ENCODE measurements at regions not wholly inside any gene's neighbourhood (a gene's known extent, or its start where the extent isn't known, plus 50 kb on each side); places are given as distances from the start of the nearest gene placed in this dataset.

GRCh38 chr4:11904117-11904535 is 475.4 kb upstream of the HS3ST1 start:
- Mint-ChIP-seq H3K27me3 (peaks cover 0 to 6% (median 4%) of the 10 kb centered on the region in 5 donors), H3K36me3 (no peaks in the 10 kb centered on the region), H3K27ac (no peak overlapping the region), H3K4me1 (no peaks in the 10 kb centered on the region), H3K9me3 (peaks cover 0 to 13% (median under 1%) of the 10 kb centered on the region in 11 donors), H3K4me3 (no peak overlapping the region)
- POLR2A ChIA-PET, result no interaction called here
- intact Hi-C loops (cut with micrococcal nuclease), result no loop called here
- no peak for DNase-seq
- H3K36me3 ChIP-seq (ENCODE audit: control insufficient read depth in 2 of 3, insufficient read depth in 3 of 3, low read length in 3 of 3), result no peaks in the 10 kb centered on the region
- no peak for ATAC-seq
- no peaks in the 10 kb centered on the region for H3K4me1 ChIP-seq (ENCODE audit: control insufficient read depth in 2 of 2, insufficient read depth in 2 of 2, low read length in 2 of 2)
- H3K4me3 ChIP-seq (ENCODE audit: low read length), result no peak overlapping the region
- H3K9me3 ChIP-seq (ENCODE audit: control insufficient read depth in 2 of 3, low read length in 3 of 3), result no peaks in the 10 kb centered on the region
- H3K27me3 ChIP-seq (ENCODE audit: control insufficient read depth in 2 of 2, insufficient read depth in 2 of 2, low read length in 2 of 2), result no peaks in the 10 kb centered on the region
- CTCF ChIA-PET, result no interaction called here
- H3K27ac ChIP-seq (ENCODE audit: low read depth, low read length), result no peak overlapping the region

- Histone ChIP-seq H3K9me3 (ENCODE audit: control insufficient read depth in 2 of 3, low read length in 3 of 3) (peaks cover 0 to 4% (median 0%) of the 10 kb centered on the region in 3 experiments), H3K36me3 (ENCODE audit: control insufficient read depth in 2 of 3, insufficient read depth in 3 of 3, low read length in 3 of 3) (no peaks in the 10 kb centered on the region), H3K27me3 (ENCODE audit: control insufficient read depth in 2 of 2, insufficient read depth in 2 of 2, low read length in 2 of 2) (no peaks in the 10 kb centered on the region), H3K4me1 (ENCODE audit: control insufficient read depth in 2 of 2, insufficient read depth in 2 of 2, low read length in 2 of 2) (no peaks in the 10 kb centered on the region), H3K4me3 (ENCODE audit: low read length) (no peak overlapping the region), H3K27ac (ENCODE audit: low read depth, low read length) (no peak overlapping the region)
- intact Hi-C loops (cut with micrococcal nuclease), result no loop called here
- peaks cover 0 to 5% (median 0%) of the 10 kb centered on the region in 5 donors for H3K36me3 Mint-ChIP-seq
- H3K4me3 Mint-ChIP-seq, result no peak overlapping the region
- POLR2A ChIA-PET, result no interaction called here
- H3K9me3 Mint-ChIP-seq, result peaks cover 0 to 23% (median 5%) of the 10 kb centered on the region in 11 donors
- no peak for DNase-seq
- no peaks in the 10 kb centered on the region for H3K4me1 Mint-ChIP-seq
- CTCF ChIA-PET, result no interaction called here
- peaks cover 0 to 6% (median 0%) of the 10 kb centered on the region in 5 donors for H3K27me3 Mint-ChIP-seq
- ATAC-seq, result no peak
- H3K27ac Mint-ChIP-seq, result no peak overlapping the region
These were observed 472.4 kb upstream of the HS3ST1 start for GRCh38 chr4:11901089-11901488.

- H3K27ac Mint-ChIP-seq, result no peak overlapping the region
- Histone ChIP-seq H3K9me3 (ENCODE audit: control insufficient read depth in 2 of 3, low read length in 3 of 3) (peaks cover 0 to 4% (median 0%) of the 10 kb centered on the region in 3 experiments), H3K27me3 (ENCODE audit: control insufficient read depth in 2 of 2, insufficient read depth in 2 of 2, low read length in 2 of 2) (no peaks in the 10 kb centered on the region), H3K27ac (ENCODE audit: low read depth, low read length) (no peak overlapping the region), H3K36me3 (ENCODE audit: control insufficient read depth in 2 of 3, insufficient read depth in 3 of 3, low read length in 3 of 3) (no peaks in the 10 kb centered on the region), H3K4me3 (ENCODE audit: low read length) (no peak overlapping the region), H3K4me1 (ENCODE audit: control insufficient read depth in 2 of 2, insufficient read depth in 2 of 2, low read length in 2 of 2) (no peaks in the 10 kb centered on the region)
- no peak for ATAC-seq
- H3K36me3 Mint-ChIP-seq, result peaks cover 0 to 5% (median 0%) of the 10 kb centered on the region in 5 donors
- peaks cover 0 to 6% (median 0%) of the 10 kb centered on the region in 5 donors for H3K27me3 Mint-ChIP-seq
- no peak overlapping the region for H3K4me3 Mint-ChIP-seq
- DNase-seq, result no peak
- H3K4me1 Mint-ChIP-seq, result no peaks in the 10 kb centered on the region
- intact Hi-C loops (cut with micrococcal nuclease), result no loop called here
- H3K9me3 Mint-ChIP-seq, result peaks cover 0 to 23% (median 5%) of the 10 kb centered on the region in 11 donors
- POLR2A ChIA-PET, result no interaction called here
- CTCF ChIA-PET, result no interaction called here
These were observed 471.7 kb upstream of the HS3ST1 start for GRCh38 chr4:11900359-11900758.

GRCh38 chr4:11898796-11899195 is 470.1 kb upstream of the HS3ST1 start:
- peaks cover 0 to 23% (median 5%) of the 10 kb centered on the region in 11 donors for H3K9me3 Mint-ChIP-seq
- H3K4me1 Mint-ChIP-seq, result no peaks in the 10 kb centered on the region
- peaks cover 0 to 5% (median 0%) of the 10 kb centered on the region in 5 donors for H3K36me3 Mint-ChIP-seq
- no peaks in the 10 kb centered on the region for H3K27me3 ChIP-seq (ENCODE audit: control insufficient read depth in 2 of 2, insufficient read depth in 2 of 2, low read length in 2 of 2)
- peaks cover 0 to 6% (median 0%) of the 10 kb centered on the region in 5 donors for H3K27me3 Mint-ChIP-seq
- H3K4me3 Mint-ChIP-seq, result no peak overlapping the region
- DNase-seq (no peak), ATAC-seq (no peak)
- peaks cover 0 to 4% (median 0%) of the 10 kb centered on the region in 3 experiments for H3K9me3 ChIP-seq (ENCODE audit: control insufficient read depth in 2 of 3, low read length in 3 of 3)
- H3K36me3 ChIP-seq (ENCODE audit: control insufficient read depth in 2 of 3, insufficient read depth in 3 of 3, low read length in 3 of 3), result no peaks in the 10 kb centered on the region
- no peak overlapping the region for H3K27ac Mint-ChIP-seq
- no peaks in the 10 kb centered on the region for H3K4me1 ChIP-seq (ENCODE audit: control insufficient read depth in 2 of 2, insufficient read depth in 2 of 2, low read length in 2 of 2)
- ChIA-PET CTCF (no interaction called here), POLR2A (no interaction called here)
- no peak overlapping the region for H3K4me3 ChIP-seq (ENCODE audit: low read length)
- intact Hi-C loops (cut with micrococcal nuclease), result no loop called here
- no peak overlapping the region for H3K27ac ChIP-seq (ENCODE audit: low read depth, low read length)

GRCh38 chr4:11895766-11896165 is 467.1 kb upstream of the HS3ST1 start:
- Histone ChIP-seq H3K4me3 (ENCODE audit: low read length) (no peak overlapping the region), H3K27ac (ENCODE audit: low read depth, low read length) (no peak overlapping the region), H3K27me3 (ENCODE audit: control insufficient read depth in 2 of 2, insufficient read depth in 2 of 2, low read length in 2 of 2) (no peaks in the 10 kb centered on the region), H3K4me1 (ENCODE audit: control insufficient read depth in 2 of 2, insufficient read depth in 2 of 2, low read length in 2 of 2) (no peaks in the 10 kb centered on the region), H3K36me3 (ENCODE audit: control insufficient read depth in 2 of 3, insufficient read depth in 3 of 3, low read length in 3 of 3) (no peaks in the 10 kb centered on the region), H3K9me3 (ENCODE audit: control insufficient read depth in 2 of 3, low read length in 3 of 3) (peaks cover 0 to 4% (median 0%) of the 10 kb centered on the region in 3 experiments)
- no peak for DNase-seq
- Mint-ChIP-seq H3K36me3 (peaks cover 0 to 5% (median 0%) of the 10 kb centered on the region in 5 donors), H3K27ac (no peak overlapping the region), H3K27me3 (no peaks in the 10 kb centered on the region), H3K4me3 (no peak overlapping the region), H3K4me1 (no peaks in the 10 kb centered on the region), H3K9me3 (peaks cover 0 to 21% (median 5%) of the 10 kb centered on the region in 11 donors)
- CTCF ChIA-PET, result no interaction called here
- intact Hi-C loops (cut with micrococcal nuclease), result no loop called here
- POLR2A ChIA-PET, result no interaction called here
- ATAC-seq, result no peak

GRCh38 chr4:11894977-11895376 is 466.3 kb upstream of the HS3ST1 start:
- no peaks in the 10 kb centered on the region for H3K4me1 ChIP-seq (ENCODE audit: control insufficient read depth in 2 of 2, insufficient read depth in 2 of 2, low read length in 2 of 2)
- Mint-ChIP-seq H3K36me3 (peaks cover 0 to 5% (median 0%) of the 10 kb centered on the region in 5 donors), H3K4me1 (no peaks in the 10 kb centered on the region), H3K27ac (no peak overlapping the region), H3K4me3 (no peak overlapping the region), H3K27me3 (no peaks in the 10 kb centered on the region), H3K9me3 (peaks cover 0 to 23% (median 5%) of the 10 kb centered on the region in 11 donors)
- no peak overlapping the region for H3K27ac ChIP-seq (ENCODE audit: low read depth, low read length)
- peaks cover 0 to 4% (median 0%) of the 10 kb centered on the region in 3 experiments for H3K9me3 ChIP-seq (ENCODE audit: control insufficient read depth in 2 of 3, low read length in 3 of 3)
- intact Hi-C loops (cut with micrococcal nuclease), result no loop called here
- DNase-seq (no peak), ATAC-seq (no peak)
- CTCF ChIA-PET, result no interaction called here
- no peaks in the 10 kb centered on the region for H3K36me3 ChIP-seq (ENCODE audit: control insufficient read depth in 2 of 3, insufficient read depth in 3 of 3, low read length in 3 of 3)
- H3K4me3 ChIP-seq (ENCODE audit: low read length), result no peak overlapping the region
- H3K27me3 ChIP-seq (ENCODE audit: control insufficient read depth in 2 of 2, insufficient read depth in 2 of 2, low read length in 2 of 2), result no peaks in the 10 kb centered on the region
- POLR2A ChIA-PET, result no interaction called here

- Mint-ChIP-seq H3K9me3 (peaks cover 0 to 24% (median 5%) of the 10 kb centered on the region in 11 donors), H3K27me3 (no peaks in the 10 kb centered on the region), H3K4me1 (no peaks in the 10 kb centered on the region), H3K4me3 (no peak overlapping the region), H3K36me3 (peaks cover 0 to 5% (median 0%) of the 10 kb centered on the region in 5 donors), H3K27ac (no peak overlapping the region)
- Histone ChIP-seq H3K4me3 (ENCODE audit: low read length) (no peak overlapping the region), H3K36me3 (ENCODE audit: control insufficient read depth in 2 of 3, insufficient read depth in 3 of 3, low read length in 3 of 3) (no peaks in the 10 kb centered on the region), H3K4me1 (ENCODE audit: control insufficient read depth in 2 of 2, insufficient read depth in 2 of 2, low read length in 2 of 2) (no peaks in the 10 kb centered on the region), H3K27me3 (ENCODE audit: control insufficient read depth in 2 of 2, insufficient read depth in 2 of 2, low read length in 2 of 2) (no peaks in the 10 kb centered on the region), H3K27ac (ENCODE audit: low read depth, low read length) (no peak overlapping the region), H3K9me3 (ENCODE audit: control insufficient read depth in 2 of 3, low read length in 3 of 3) (peaks cover 0 to 4% (median 0%) of the 10 kb centered on the region in 3 experiments)
- ChIA-PET CTCF (no interaction called here), POLR2A (no interaction called here)
- no peak for ATAC-seq
- DNase-seq, result no peak
- intact Hi-C loops (cut with micrococcal nuclease), result no loop called here
These were observed 465.5 kb upstream of the HS3ST1 start for GRCh38 chr4:11894221-11894620.

Data from naive thymus-derived CD4-positive, alpha-beta T cell (primary cell).